Activated CD4-positive, alpha-beta T cell treated with anti-CD3 and anti-CD28 coated beads for 48 hours (primary cell): ENCODE measurements at regions not wholly inside any gene's neighbourhood (a gene's known extent, or its start where the extent isn't known, plus 50 kb on each side); places are given as distances from the start of the nearest gene placed in this dataset.
"Not testable (repeated sequence)": the region's sequence is repeated elsewhere in the genome, so short reads cannot be mapped to it uniquely, and the experiment has no call there.

Source experiments
- DNase-seq: peaks from one replicate; pipeline ENCODE4 v3.0.0-alpha.2; 2020

DNA sequence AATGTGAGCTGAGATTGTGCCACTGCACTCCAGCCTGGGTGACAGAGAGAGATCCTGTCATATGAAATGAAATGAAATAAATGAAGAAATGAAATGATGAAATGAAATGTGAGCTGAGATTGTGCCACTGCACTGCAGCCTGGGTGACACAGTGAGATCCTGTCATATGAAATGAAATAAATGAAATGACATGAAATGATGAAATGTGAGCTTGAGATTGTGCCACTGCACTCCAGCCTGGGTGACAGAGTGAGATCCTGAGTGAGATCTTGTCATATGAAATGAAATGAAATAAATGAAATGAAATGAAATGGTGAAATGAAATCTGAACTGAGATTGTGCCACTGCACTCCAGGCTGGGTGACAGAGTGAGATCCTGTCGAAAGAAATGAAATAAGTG is 58.2 kb upstream of the FAN1 start:
- DNase-seq = not testable (repeated sequence)
